SK-N-SH treated with all-trans-retinoic acid at 6 μM for 48 hours (cell line): ENCODE measurements at regions not wholly inside any gene's neighbourhood (a gene's known extent, or its start where the extent isn't known, plus 50 kb on each side); places are given as distances from the start of the nearest gene placed in this dataset.

Experiments
- ARNTL ChIP-seq: fragments of 450-650 bp; formaldehyde crosslinking; IDR thresholded peaks from 2 replicates; pipeline ENCODE4 v1.5.0; 2020; ENCODE audit warnings: low read depth, mild to moderate bottlenecking, moderate library complexity, borderline replicate concordance
- ESRRG ChIP-seq: fragments of 250-450 bp; sonication (Bioruptor Pico); IDR thresholded peaks from 2 replicates; pipeline ENCODE4 v1.6.1; 2021; ENCODE audit warnings: mild to moderate bottlenecking
- OSR1 ChIP-seq: fragments of 250-450 bp; sonication (Bioruptor Pico); IDR thresholded peaks from 2 replicates; pipeline ENCODE4 v1.8.0; 2022; ENCODE audit warnings: moderate library complexity, mild to moderate bottlenecking, inconsistent platforms
- SNAI2 ChIP-seq: fragments of 250-450 bp; sonication (Bioruptor Pico); IDR thresholded peaks from 2 replicates; pipeline ENCODE4 v1.5.0; 2020; ENCODE audit warnings: mild to moderate bottlenecking, moderate library complexity
- ZNF8 ChIP-seq: fragments of 450-650 bp; formaldehyde crosslinking; IDR thresholded peaks from 2 replicates; pipeline ENCODE4 v1.5.0; 2020; ENCODE audit warnings: mild to moderate bottlenecking, moderate library complexity
- TF ChIP-seq, protein P1 (sequence below): fragments of 250-450 bp; sonication (Bioruptor Pico); IDR thresholded peaks from 2 replicates; pipeline ENCODE4 v1.8.0; 2021; ENCODE audit warnings: low read depth, mild to moderate bottlenecking, moderate library complexity, borderline replicate concordance
- TF ChIP-seq, protein P2 (sequence below): fragments of 250-450 bp; sonication (Bioruptor Pico); IDR thresholded peaks from 2 replicates; pipeline ENCODE4 v1.8.0; 2020; ENCODE audit warnings: mild to moderate bottlenecking, moderate library complexity, borderline replicate concordance
- TF ChIP-seq, protein P3 (sequence below): fragments of 250-450 bp; sonication (Bioruptor Pico); IDR thresholded peaks from 2 replicates; pipeline ENCODE4 v1.5.0; 2020; ENCODE audit warnings: mild to moderate bottlenecking, moderate library complexity

DNA sequence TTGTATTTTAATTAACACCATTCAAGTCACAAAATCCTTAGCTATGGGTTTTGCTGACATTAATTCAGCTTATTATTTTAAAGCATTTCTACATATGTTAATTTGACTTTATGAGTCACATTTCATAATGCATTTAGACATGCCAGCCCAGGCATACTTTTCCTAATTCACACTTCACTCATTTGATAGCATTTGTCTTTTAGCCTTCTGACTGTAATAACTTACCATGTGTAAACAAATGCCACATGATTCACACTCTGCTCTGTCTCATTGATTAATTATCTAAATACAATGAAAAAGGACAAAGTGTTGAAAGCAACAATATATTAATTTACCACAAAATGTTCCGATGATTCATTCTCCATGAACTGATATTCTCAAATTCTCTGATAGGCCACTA, 927.8 kb upstream of the EPHA6 start:
- TF ChIP-seq OSR1 (CRISPR knock-in tag) (no peak), ARNTL (CRISPR knock-in tag) (no peak), SNAI2 (CRISPR knock-in tag) (no peak), ESRRG (CRISPR knock-in tag) (no peak), ZNF8 (CRISPR knock-in tag) (no peak)
- TF ChIP-seq, protein P1, sequence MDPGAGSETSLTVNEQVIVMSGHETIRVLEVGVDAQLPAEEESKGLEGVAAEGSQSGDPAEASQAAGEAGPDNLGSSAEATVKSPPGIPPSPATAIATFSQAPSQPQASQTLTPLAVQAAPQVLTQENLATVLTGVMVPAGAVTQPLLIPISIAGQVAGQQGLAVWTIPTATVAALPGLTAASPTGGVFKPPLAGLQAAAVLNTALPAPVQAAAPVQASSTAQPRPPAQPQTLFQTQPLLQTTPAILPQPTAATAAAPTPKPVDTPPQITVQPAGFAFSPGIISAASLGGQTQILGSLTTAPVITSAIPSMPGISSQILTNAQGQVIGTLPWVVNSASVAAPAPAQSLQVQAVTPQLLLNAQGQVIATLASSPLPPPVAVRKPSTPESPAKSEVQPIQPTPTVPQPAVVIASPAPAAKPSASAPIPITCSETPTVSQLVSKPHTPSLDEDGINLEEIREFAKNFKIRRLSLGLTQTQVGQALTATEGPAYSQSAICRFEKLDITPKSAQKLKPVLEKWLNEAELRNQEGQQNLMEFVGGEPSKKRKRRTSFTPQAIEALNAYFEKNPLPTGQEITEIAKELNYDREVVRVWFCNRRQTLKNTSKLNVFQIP (CRISPR knock-in tag) = no peak
- TF ChIP-seq, protein P2, sequence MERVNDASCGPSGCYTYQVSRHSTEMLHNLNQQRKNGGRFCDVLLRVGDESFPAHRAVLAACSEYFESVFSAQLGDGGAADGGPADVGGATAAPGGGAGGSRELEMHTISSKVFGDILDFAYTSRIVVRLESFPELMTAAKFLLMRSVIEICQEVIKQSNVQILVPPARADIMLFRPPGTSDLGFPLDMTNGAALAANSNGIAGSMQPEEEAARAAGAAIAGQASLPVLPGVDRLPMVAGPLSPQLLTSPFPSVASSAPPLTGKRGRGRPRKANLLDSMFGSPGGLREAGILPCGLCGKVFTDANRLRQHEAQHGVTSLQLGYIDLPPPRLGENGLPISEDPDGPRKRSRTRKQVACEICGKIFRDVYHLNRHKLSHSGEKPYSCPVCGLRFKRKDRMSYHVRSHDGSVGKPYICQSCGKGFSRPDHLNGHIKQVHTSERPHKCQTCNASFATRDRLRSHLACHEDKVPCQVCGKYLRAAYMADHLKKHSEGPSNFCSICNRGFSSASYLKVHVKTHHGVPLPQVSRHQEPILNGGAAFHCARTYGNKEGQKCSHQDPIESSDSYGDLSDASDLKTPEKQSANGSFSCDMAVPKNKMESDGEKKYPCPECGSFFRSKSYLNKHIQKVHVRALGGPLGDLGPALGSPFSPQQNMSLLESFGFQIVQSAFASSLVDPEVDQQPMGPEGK (CRISPR knock-in tag) = no peak
- TF ChIP-seq, protein P3, sequence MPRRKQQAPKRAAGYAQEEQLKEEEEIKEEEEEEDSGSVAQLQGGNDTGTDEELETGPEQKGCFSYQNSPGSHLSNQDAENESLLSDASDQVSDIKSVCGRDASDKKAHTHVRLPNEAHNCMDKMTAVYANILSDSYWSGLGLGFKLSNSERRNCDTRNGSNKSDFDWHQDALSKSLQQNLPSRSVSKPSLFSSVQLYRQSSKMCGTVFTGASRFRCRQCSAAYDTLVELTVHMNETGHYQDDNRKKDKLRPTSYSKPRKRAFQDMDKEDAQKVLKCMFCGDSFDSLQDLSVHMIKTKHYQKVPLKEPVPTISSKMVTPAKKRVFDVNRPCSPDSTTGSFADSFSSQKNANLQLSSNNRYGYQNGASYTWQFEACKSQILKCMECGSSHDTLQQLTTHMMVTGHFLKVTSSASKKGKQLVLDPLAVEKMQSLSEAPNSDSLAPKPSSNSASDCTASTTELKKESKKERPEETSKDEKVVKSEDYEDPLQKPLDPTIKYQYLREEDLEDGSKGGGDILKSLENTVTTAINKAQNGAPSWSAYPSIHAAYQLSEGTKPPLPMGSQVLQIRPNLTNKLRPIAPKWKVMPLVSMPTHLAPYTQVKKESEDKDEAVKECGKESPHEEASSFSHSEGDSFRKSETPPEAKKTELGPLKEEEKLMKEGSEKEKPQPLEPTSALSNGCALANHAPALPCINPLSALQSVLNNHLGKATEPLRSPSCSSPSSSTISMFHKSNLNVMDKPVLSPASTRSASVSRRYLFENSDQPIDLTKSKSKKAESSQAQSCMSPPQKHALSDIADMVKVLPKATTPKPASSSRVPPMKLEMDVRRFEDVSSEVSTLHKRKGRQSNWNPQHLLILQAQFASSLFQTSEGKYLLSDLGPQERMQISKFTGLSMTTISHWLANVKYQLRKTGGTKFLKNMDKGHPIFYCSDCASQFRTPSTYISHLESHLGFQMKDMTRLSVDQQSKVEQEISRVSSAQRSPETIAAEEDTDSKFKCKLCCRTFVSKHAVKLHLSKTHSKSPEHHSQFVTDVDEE = no peak
